Ishikawa (cell line): ENCODE measurements at regions not wholly inside any gene's neighbourhood (a gene's known extent, or its start where the extent isn't known, plus 50 kb on each side); places are given as distances from the start of the nearest gene placed in this dataset.

ENCODE experiments used
- CREB1 ChIP-seq: IDR thresholded peaks from 2 replicates; pipeline ENCODE4 v1.6.1; 2012; ENCODE audit warnings: low read depth
- EGR1 ChIP-seq: IDR thresholded peaks from 2 replicates; pipeline ENCODE4 v1.6.1; 2012
- EP300 ChIP-seq: IDR thresholded peaks from 2 replicates; pipeline ENCODE4 v1.6.1; 2012; ENCODE audit warnings: borderline replicate concordance
- FOXM1 ChIP-seq: IDR thresholded peaks from 2 replicates; pipeline ENCODE4 v1.6.1; 2012; ENCODE audit warnings: low read depth, borderline replicate concordance
- NFIC ChIP-seq: IDR thresholded peaks from 2 replicates; pipeline ENCODE4 v1.6.1; 2012
- RAD21 ChIP-seq: IDR thresholded peaks from 2 replicates; pipeline ENCODE4 v1.6.1; 2012; ENCODE audit warnings: low read depth
- TAF1 ChIP-seq: IDR thresholded peaks from 2 replicates; pipeline ENCODE4 v1.6.1; 2012; ENCODE audit warnings: low read depth, mild to moderate bottlenecking
- TCF12 ChIP-seq: IDR thresholded peaks from 2 replicates; pipeline ENCODE4 v1.6.1; 2012; ENCODE audit warnings: low read depth
- TEAD4 ChIP-seq: IDR thresholded peaks from 2 replicates; pipeline ENCODE4 v1.6.1; 2012
- YY1 ChIP-seq: IDR thresholded peaks from 2 replicates; pipeline ENCODE4 v1.6.1; 2012; ENCODE audit warnings: low read depth
- ZBTB7A ChIP-seq: IDR thresholded peaks from 2 replicates; pipeline ENCODE4 v1.6.1; 2012; ENCODE audit warnings: low read depth
- TF ChIP-seq, protein P1 (sequence below): IDR thresholded peaks from 2 replicates; pipeline ENCODE4 v1.6.1; 2012; ENCODE audit warnings: low read depth, mild to moderate bottlenecking
- TF ChIP-seq, protein P2 (sequence below): IDR thresholded peaks from 2 replicates; pipeline ENCODE4 v1.6.1; 2012

DNA sequence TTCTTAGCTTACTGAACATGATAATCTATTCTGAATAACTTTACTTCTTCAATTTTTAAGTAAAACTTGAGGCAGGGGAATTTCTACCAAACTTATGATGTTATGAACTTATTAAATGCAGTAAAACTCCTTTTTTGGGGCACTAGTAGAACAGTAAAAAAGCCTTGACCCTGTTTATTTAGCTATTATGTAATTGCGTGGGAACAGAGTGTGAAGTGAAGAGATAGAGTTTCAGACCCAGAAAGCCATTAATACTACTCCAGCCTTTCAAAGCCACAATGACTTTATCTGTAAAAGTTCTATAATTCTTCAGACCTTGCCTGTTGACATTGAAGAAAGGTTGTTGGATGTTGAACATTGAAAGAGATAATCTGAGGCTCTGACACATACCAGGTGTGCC, 638.8 kb upstream of the GRM7 start:
- TF ChIP-seq FOXM1 (no peak), TAF1 (no peak), EP300 (no peak), TEAD4 (no peak), EGR1 (no peak), CREB1 (no peak), RAD21 (no peak), NFIC (no peak), YY1 (no peak), ZBTB7A (no peak), TCF12 (no peak)
- TF ChIP-seq, protein P1, sequence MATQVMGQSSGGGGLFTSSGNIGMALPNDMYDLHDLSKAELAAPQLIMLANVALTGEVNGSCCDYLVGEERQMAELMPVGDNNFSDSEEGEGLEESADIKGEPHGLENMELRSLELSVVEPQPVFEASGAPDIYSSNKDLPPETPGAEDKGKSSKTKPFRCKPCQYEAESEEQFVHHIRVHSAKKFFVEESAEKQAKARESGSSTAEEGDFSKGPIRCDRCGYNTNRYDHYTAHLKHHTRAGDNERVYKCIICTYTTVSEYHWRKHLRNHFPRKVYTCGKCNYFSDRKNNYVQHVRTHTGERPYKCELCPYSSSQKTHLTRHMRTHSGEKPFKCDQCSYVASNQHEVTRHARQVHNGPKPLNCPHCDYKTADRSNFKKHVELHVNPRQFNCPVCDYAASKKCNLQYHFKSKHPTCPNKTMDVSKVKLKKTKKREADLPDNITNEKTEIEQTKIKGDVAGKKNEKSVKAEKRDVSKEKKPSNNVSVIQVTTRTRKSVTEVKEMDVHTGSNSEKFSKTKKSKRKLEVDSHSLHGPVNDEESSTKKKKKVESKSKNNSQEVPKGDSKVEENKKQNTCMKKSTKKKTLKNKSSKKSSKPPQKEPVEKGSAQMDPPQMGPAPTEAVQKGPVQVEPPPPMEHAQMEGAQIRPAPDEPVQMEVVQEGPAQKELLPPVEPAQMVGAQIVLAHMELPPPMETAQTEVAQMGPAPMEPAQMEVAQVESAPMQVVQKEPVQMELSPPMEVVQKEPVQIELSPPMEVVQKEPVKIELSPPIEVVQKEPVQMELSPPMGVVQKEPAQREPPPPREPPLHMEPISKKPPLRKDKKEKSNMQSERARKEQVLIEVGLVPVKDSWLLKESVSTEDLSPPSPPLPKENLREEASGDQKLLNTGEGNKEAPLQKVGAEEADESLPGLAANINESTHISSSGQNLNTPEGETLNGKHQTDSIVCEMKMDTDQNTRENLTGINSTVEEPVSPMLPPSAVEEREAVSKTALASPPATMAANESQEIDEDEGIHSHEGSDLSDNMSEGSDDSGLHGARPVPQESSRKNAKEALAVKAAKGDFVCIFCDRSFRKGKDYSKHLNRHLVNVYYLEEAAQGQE = no peak
- TF ChIP-seq, protein P2, sequence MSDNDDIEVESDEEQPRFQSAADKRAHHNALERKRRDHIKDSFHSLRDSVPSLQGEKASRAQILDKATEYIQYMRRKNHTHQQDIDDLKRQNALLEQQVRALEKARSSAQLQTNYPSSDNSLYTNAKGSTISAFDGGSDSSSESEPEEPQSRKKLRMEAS = no peak
